H9 (cell line): ENCODE measurements at regions not wholly inside any gene's neighbourhood (a gene's known extent, or its start where the extent isn't known, plus 50 kb on each side); places are given as distances from the start of the nearest gene placed in this dataset.

Experiments
- DNase-seq: peaks from one replicate; pipeline ENCODE4 v3.0.0-alpha.2; 2017
- H2AFZ ChIP-seq: one replicate; pipeline ENCODE4 v1.6.1; 2013; ENCODE audit warnings: mild to moderate bottlenecking, low read length, control low read depth, moderate library complexity
- H2AK5ac ChIP-seq: 2 replicates; pipeline ENCODE4 v1.6.1; 2013; ENCODE audit warnings: low read length, control low read depth, mixed read lengths; ENCODE audit not compliant: insufficient read length
- H2BK120ac ChIP-seq: one replicate; pipeline ENCODE4 v1.6.1; 2013; ENCODE audit warnings: low read depth, mild to moderate bottlenecking, low read length, control low read depth, inconsistent platforms; ENCODE audit not compliant: poor library complexity, severe bottlenecking
- H2BK12ac ChIP-seq: 2 replicates; pipeline ENCODE4 v1.6.1; 2013; ENCODE audit warnings: low read length, control low read depth, mixed read lengths, low read depth; ENCODE audit not compliant: insufficient read length
- H2BK15ac ChIP-seq: 2 replicates; pipeline ENCODE4 v1.6.1; 2013; ENCODE audit warnings: low read depth, low read length, control low read depth
- H2BK20ac ChIP-seq: one replicate; pipeline ENCODE4 v1.6.1; 2013; ENCODE audit warnings: low read depth, mild to moderate bottlenecking, low read length, control low read depth, inconsistent platforms; ENCODE audit not compliant: poor library complexity, severe bottlenecking
- H2BK5ac ChIP-seq: 2 replicates; pipeline ENCODE4 v1.6.1; 2013; ENCODE audit warnings: low read length, control low read depth, mixed read lengths; ENCODE audit not compliant: insufficient read length
- H3K14ac ChIP-seq: 2 replicates; pipeline ENCODE4 v1.6.1; 2013; ENCODE audit warnings: low read length, control low read depth; ENCODE audit not compliant: insufficient read depth
- H3K18ac ChIP-seq: 2 replicates; pipeline ENCODE4 v1.6.1; 2013; ENCODE audit warnings: low read depth, mild to moderate bottlenecking, mixed read lengths, low read length, control low read depth; ENCODE audit not compliant: insufficient read length
- H3K23ac ChIP-seq: 2 replicates; pipeline ENCODE4 v1.6.1; 2013; ENCODE audit warnings: low read length, control low read depth, mixed read lengths, low read depth; ENCODE audit not compliant: insufficient read length
- H3K23me2 ChIP-seq: 2 replicates; pipeline ENCODE4 v1.6.1; 2013; ENCODE audit warnings: low read depth, mild to moderate bottlenecking, mixed read lengths, low read length, control low read depth; ENCODE audit not compliant: insufficient read length, poor library complexity, severe bottlenecking
- H3K27ac ChIP-seq: 2 replicates; pipeline ENCODE4 v1.5.1; 2013; ENCODE audit warnings: low read length, control low read depth, mixed read lengths, low read depth; ENCODE audit not compliant: insufficient read length
- H3K27me3 ChIP-seq: 2 replicates; pipeline ENCODE4 v1.6.1; 2013; ENCODE audit warnings: low read length, control low read depth, inconsistent platforms; ENCODE audit not compliant: insufficient read depth
- H3K4ac ChIP-seq: 2 replicates; pipeline ENCODE4 v1.6.1; 2013; ENCODE audit warnings: low read depth, mild to moderate bottlenecking, control low read depth, inconsistent platforms, low read length, moderate library complexity
- H3K4me1 ChIP-seq: 2 replicates; pipeline ENCODE4 v1.6.1; 2013; ENCODE audit warnings: low read length, control low read depth, inconsistent platforms; ENCODE audit not compliant: insufficient read depth
- H3K4me2 ChIP-seq: 2 replicates; pipeline ENCODE4 v1.6.1; 2013; ENCODE audit warnings: low read length, control low read depth, mixed read lengths; ENCODE audit not compliant: insufficient read length, insufficient read depth
- H3K56ac ChIP-seq: 2 replicates; pipeline ENCODE4 v1.6.1; 2013; ENCODE audit warnings: low read depth, mild to moderate bottlenecking, mixed read lengths, low read length, control low read depth; ENCODE audit not compliant: insufficient read length
- H3K79me1 ChIP-seq: 2 replicates; pipeline ENCODE4 v1.6.1; 2013; ENCODE audit warnings: low read depth, mild to moderate bottlenecking, moderate library complexity, low read length, control low read depth, inconsistent platforms; ENCODE audit not compliant: insufficient read depth, poor library complexity, severe bottlenecking
- H3K79me2 ChIP-seq: 2 replicates; pipeline ENCODE4 v1.6.1; 2013; ENCODE audit warnings: low read length, control low read depth, inconsistent platforms; ENCODE audit not compliant: insufficient read depth
- H3K9ac ChIP-seq: 2 replicates; pipeline ENCODE4 v1.6.1; 2013; ENCODE audit warnings: low read length, control low read depth, mixed read lengths; ENCODE audit not compliant: insufficient read length; ENCODE audit errors: extremely low read depth
- H3K9me3 ChIP-seq: one replicate; pipeline ENCODE4 v1.6.1; 2013; ENCODE audit warnings: low read depth, low read length, inconsistent platforms; ENCODE audit not compliant: control insufficient read depth
- H3T11ph ChIP-seq: one replicate; pipeline ENCODE4 v1.6.1; 2013; ENCODE audit warnings: mild to moderate bottlenecking, low read length, control low read depth, inconsistent platforms
- H4K20me1 ChIP-seq: one replicate; pipeline ENCODE4 v1.6.1; 2013; ENCODE audit not compliant: control insufficient read depth, insufficient read length, insufficient read depth
- H4K5ac ChIP-seq: 2 replicates; pipeline ENCODE4 v1.6.1; 2013; ENCODE audit warnings: low read depth, mild to moderate bottlenecking, mixed read lengths, low read length, control low read depth; ENCODE audit not compliant: insufficient read length
- H4K8ac ChIP-seq: replicated peaks from 2 replicates; pipeline ENCODE4 v1.6.1; 2013; ENCODE audit warnings: low read length, control low read depth, mixed read lengths, low read depth; ENCODE audit not compliant: insufficient read length
- H4K91ac ChIP-seq: 2 replicates; pipeline ENCODE4 v1.6.1; 2013; ENCODE audit warnings: low read depth, mild to moderate bottlenecking, moderate library complexity, mixed read lengths, low read length, control low read depth; ENCODE audit not compliant: insufficient read length
- H3K27ac Mint-ChIP-seq, 3 experiments: 2 replicates in 2 of 3; 3 replicates in 1 of 3; pipeline ENCODE4 v1.8.0; 2020 to 2021; ENCODE audit warnings: mixed read lengths in 3 of 3, mild to moderate bottlenecking in 1 of 3, moderate library complexity in 1 of 3
- H3K27me3 Mint-ChIP-seq: 2 replicates; pipeline ENCODE4 v1.8.0; 2021; ENCODE audit warnings: low read depth, mild to moderate bottlenecking, moderate library complexity, mixed read lengths
- H3K36me3 Mint-ChIP-seq, 3 experiments: 2 replicates in 2 of 3; 3 replicates in 1 of 3; pipeline ENCODE4 v1.8.0; 2020 to 2021; ENCODE audit warnings: low read depth in 3 of 3, mixed read lengths in 3 of 3; ENCODE audit not compliant: insufficient read depth in 1 of 3
- H3K4me1 Mint-ChIP-seq, 2 experiments: 2 replicates each; pipeline ENCODE4 v1.8.0; 2020; ENCODE audit warnings: mixed read lengths in 2 of 2
- H3K4me3 Mint-ChIP-seq, 2 experiments: 2 replicates in 1 of 2; 3 replicates in 1 of 2; pipeline ENCODE4 v1.8.0; 2020 to 2021; ENCODE audit warnings: mild to moderate bottlenecking in 2 of 2, mixed read lengths in 2 of 2, moderate library complexity in 1 of 2
- H3K9me3 Mint-ChIP-seq, 2 experiments: 2 replicates in 1 of 2; 3 replicates in 1 of 2; pipeline ENCODE4 v1.8.0; 2020; ENCODE audit warnings: mild to moderate bottlenecking in 2 of 2, mixed read lengths in 2 of 2, moderate library complexity in 1 of 2
- WGBS: extraction: QIAGEN DNeasy Blood & Tissue Kit; methylation state at CpG from one replicate; pipeline ENCODE4 v1.1.7; 2013; ENCODE audit warnings: missing lambda C conversion rate, low lambda C conversion rate, mixed read lengths; ENCODE audit not compliant: insufficient read length; ENCODE audit errors: extremely low coverage; 5-methylcytosine and 5-hydroxymethylcytosine counted together
- TF ChIP-seq, protein P1 (sequence below): fragments of 200-600 bp; sonication (generic); conservative IDR thresholded peaks from 3 replicates; pipeline ENCODE4 v1.8.0; 2021; ENCODE audit warnings: antibody characterized with exemption, mild to moderate bottlenecking

DNA sequence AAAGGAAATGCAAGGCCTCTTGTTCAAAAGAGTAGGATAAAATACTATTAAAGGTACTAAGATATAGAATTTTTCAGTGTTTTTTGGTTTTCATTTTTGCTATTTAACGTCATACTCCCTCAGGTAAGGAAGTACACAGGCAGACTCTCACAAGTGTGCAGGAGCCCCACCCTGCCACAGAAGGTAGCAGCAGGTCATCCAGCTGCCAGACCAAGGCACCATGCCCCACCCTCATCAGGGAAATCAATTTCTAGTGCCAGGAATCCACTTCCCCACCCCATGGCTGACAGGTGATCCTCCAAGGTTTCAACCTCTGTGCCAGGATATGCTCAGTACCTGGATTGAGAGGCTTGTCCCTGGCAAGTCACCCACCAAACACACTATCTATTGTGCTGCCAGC is 712.9 kb downstream of the SORCS3 start:
- H3K23me2 ChIP-seq: no peaks in the 10 kb centered on the region
- H3K9ac ChIP-seq: no peak overlapping the region
- no peaks in the 10 kb centered on the region for H3K79me2 ChIP-seq
- H3K23ac ChIP-seq: no peak overlapping the region
- no peak overlapping the region for H3K56ac ChIP-seq
- H3K14ac ChIP-seq: no peak overlapping the region
- H3K4me2 ChIP-seq: no peak overlapping the region
- no peak overlapping the region for H3K18ac ChIP-seq
- H3K27ac ChIP-seq: no peak overlapping the region
- no peaks in the 10 kb centered on the region; the same call in 1 of the 2 replicates for H3K4me1 ChIP-seq
- Mint-ChIP-seq H3K4me3 (no peak overlapping the region), H3K27ac (no peak overlapping the region), H3K9me3 (no peaks in the 10 kb centered on the region), H3K4me1 (0 out of 4 replicates have a peak, but pooled peaks cover 0 to 6% of the 10 kb centered on the region in 2 experiments), H3K27me3 (no peaks in the 10 kb centered on the region), H3K36me3 (no peaks in the 10 kb centered on the region)
- no peak overlapping the region for H2BK12ac ChIP-seq
- no peak overlapping the region for H3T11ph ChIP-seq
- no peak overlapping the region for H2AFZ ChIP-seq
- no CpG with 5 or more reads among the region's 1 CpG for WGBS
- H2BK120ac ChIP-seq: no peak overlapping the region
- no peak overlapping the region for H2BK20ac ChIP-seq
- H4K91ac ChIP-seq: no peak overlapping the region
- no peak overlapping the region for H2BK15ac ChIP-seq
- TF ChIP-seq, protein P1, sequence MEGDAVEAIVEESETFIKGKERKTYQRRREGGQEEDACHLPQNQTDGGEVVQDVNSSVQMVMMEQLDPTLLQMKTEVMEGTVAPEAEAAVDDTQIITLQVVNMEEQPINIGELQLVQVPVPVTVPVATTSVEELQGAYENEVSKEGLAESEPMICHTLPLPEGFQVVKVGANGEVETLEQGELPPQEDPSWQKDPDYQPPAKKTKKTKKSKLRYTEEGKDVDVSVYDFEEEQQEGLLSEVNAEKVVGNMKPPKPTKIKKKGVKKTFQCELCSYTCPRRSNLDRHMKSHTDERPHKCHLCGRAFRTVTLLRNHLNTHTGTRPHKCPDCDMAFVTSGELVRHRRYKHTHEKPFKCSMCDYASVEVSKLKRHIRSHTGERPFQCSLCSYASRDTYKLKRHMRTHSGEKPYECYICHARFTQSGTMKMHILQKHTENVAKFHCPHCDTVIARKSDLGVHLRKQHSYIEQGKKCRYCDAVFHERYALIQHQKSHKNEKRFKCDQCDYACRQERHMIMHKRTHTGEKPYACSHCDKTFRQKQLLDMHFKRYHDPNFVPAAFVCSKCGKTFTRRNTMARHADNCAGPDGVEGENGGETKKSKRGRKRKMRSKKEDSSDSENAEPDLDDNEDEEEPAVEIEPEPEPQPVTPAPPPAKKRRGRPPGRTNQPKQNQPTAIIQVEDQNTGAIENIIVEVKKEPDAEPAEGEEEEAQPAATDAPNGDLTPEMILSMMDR: no peak
- no peak overlapping the region for H4K5ac ChIP-seq
- H3K79me1 ChIP-seq: no peaks in the 10 kb centered on the region
- no peak for DNase-seq
- no peaks in the 10 kb centered on the region for H4K20me1 ChIP-seq
- no peak overlapping the region for H4K8ac ChIP-seq
- H3K9me3 ChIP-seq: no peaks in the 10 kb centered on the region
- no peak overlapping the region for H3K4ac ChIP-seq
- H2BK5ac ChIP-seq: no peak overlapping the region
- H3K27me3 ChIP-seq: no peaks in the 10 kb centered on the region
- H2AK5ac ChIP-seq: no peak overlapping the region
